ENCODE measurements at regions not wholly inside any gene's neighbourhood (a gene's known extent, or its start where the extent isn't known, plus 50 kb on each side); places are given as distances from the start of the nearest gene placed in this dataset.

GRCh38 chr13:66111628-66112027 lies 1118.5 kb downstream of the PCDH9 start:
- TF ChIP-seq EZH2 (IDR thresholded peaks at IDR 0.05), result no peak
- TF ChIP-seq FOXP2 (optimal IDR thresholded peaks at IDR 0.05; ENCODE audit: control extremely low read depth, extremely low read length, insufficient read depth), result no peak
- TF ChIP-seq POLR2AphosphoS5 (IDR thresholded peaks at IDR 0.05; ENCODE audit: borderline replicate concordance, low read depth, low read length), result no peak

DNA sequence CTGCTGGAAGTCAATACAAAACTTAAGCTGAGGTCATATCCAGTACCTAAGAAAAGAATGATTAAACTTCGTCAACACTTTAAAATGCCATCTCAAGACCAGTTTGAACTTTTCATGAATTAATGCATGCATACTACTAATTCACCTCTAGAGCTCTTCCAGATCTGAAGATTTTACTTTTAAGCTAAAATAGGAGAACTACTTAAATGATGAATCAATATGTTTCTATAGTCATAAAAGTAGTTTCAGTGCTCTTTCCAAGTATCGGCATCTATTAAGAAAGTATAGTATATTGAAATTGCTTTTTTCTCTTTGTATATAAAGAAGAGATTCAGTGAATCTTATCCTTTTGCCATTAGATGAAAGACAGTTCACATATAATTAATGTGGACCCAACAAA lies 1123.9 kb downstream of the PCDH9 start:
- Histone ChIP-seq H3K9ac (ENCODE audit: insufficient read length) (no peak overlapping the region), H3K27ac (no peak overlapping the region), H3K36me3 (ENCODE audit: insufficient read depth, low read length) (no peaks in the 10 kb centered on the region), H3K9me3 (ENCODE audit: low read depth, low read length) (no peaks in the 10 kb centered on the region), H3K4me3 (no peak overlapping the region)
- TF ChIP-seq EZH2 (IDR thresholded peaks at IDR 0.05) (no peak), FOXP2 (optimal IDR thresholded peaks at IDR 0.05; ENCODE audit: control extremely low read depth, extremely low read length, insufficient read depth) (no peak), POLR2AphosphoS5 (IDR thresholded peaks at IDR 0.05; ENCODE audit: borderline replicate concordance, low read depth, low read length) (no peak)
- DNase-seq (ENCODE audit: low read depth, low spot score), result no peak

More at GRCh38 chr13:66111628-66112027, 1118.5 kb downstream of the PCDH9 start:
- Histone ChIP-seq H3K4me3 (no peak overlapping the region), H3K9me3 (ENCODE audit: low read depth, low read length) (no peaks in the 10 kb centered on the region), H3K9ac (ENCODE audit: insufficient read length) (no peak overlapping the region), H3K27ac (no peak overlapping the region), H3K36me3 (ENCODE audit: insufficient read depth, low read length) (no peaks in the 10 kb centered on the region)
- no peak for DNase-seq (ENCODE audit: low read depth, low spot score)

GRCh38 chr13:66102864-66103263 lies 1127.3 kb downstream of the PCDH9 start:
- TF ChIP-seq POLR2AphosphoS5 (IDR thresholded peaks at IDR 0.05; ENCODE audit: borderline replicate concordance, low read depth, low read length) (no peak), EZH2 (IDR thresholded peaks at IDR 0.05) (no peak), FOXP2 (optimal IDR thresholded peaks at IDR 0.05; ENCODE audit: control extremely low read depth, extremely low read length, insufficient read depth) (no peak)
- Histone ChIP-seq H3K27ac (no peak overlapping the region), H3K4me3 (no peak overlapping the region), H3K9ac (ENCODE audit: insufficient read length) (no peak overlapping the region), H3K36me3 (ENCODE audit: insufficient read depth, low read length) (no peaks in the 10 kb centered on the region), H3K9me3 (ENCODE audit: low read depth, low read length) (no peaks in the 10 kb centered on the region)
- DNase-seq (ENCODE audit: low read depth, low spot score), result no peak

DNA sequence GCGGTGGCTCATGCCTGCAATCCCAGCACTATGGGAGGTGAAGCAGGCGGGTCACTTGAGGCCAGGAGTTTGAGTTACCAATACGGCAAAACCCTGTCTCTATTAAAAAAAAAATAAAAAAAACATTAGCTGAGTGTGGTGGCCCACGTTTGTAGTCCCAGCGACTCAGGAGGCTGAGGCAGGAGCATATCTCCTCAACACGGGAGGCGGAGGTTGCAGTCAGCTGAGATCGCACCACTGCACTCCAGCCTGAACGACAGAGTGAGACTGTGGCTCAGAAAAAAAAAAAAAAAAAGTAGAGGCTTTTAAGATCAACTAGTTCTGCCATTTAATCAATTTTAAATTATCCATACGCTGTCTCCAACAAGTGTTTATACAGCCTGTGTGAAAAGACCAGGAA lies 1130.3 kb downstream of the PCDH9 start:
- H3K27ac ChIP-seq, result no peak overlapping the region
- H3K4me3 ChIP-seq, result no peak overlapping the region
- H3K36me3 ChIP-seq (ENCODE audit: insufficient read depth, low read length), result no peaks in the 10 kb centered on the region
- TF ChIP-seq FOXP2 (optimal IDR thresholded peaks at IDR 0.05; ENCODE audit: control extremely low read depth, extremely low read length, insufficient read depth), result no peak
- TF ChIP-seq EZH2 (IDR thresholded peaks at IDR 0.05), result no peak
- no peak for TF ChIP-seq POLR2AphosphoS5 (IDR thresholded peaks at IDR 0.05; ENCODE audit: borderline replicate concordance, low read depth, low read length)
- DNase-seq (ENCODE audit: low read depth, low spot score), result no peak
- H3K9ac ChIP-seq (ENCODE audit: insufficient read length), result no peak overlapping the region
- no peaks in the 10 kb centered on the region for H3K9me3 ChIP-seq (ENCODE audit: low read depth, low read length)

DNA sequence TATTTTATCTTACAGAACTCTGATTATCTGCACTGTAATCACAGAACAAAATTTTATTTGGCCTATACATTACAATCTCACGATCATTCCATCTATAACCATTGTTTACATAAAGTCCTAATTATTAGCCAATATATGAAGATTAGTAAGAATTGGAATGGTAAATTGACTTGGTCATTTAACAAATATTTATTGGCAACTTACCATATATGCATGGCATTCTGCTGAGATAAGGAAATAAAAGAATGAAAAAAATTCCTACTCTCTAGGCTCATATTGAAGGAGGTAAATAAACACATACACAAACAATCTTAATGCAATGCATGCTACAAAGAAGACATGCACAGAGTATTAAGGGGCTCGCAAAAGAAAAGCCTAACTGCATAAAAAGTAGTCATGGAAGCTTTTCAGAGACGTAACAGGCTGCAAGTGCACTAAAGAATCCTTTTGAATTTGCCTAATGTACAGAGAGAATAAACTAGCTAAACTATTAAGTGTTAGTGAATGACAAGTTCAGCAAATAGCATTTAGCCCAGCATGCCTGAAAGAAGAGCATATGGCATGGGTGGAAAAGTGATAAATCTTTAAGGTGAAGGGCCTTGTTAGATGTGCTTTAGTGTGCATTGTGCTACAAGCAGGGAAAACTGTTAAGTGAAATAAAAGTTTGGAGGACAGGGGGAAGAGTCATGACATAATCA lies 1131.1 kb downstream of the PCDH9 start:
- no peak overlapping the region for H3K4me3 ChIP-seq
- TF ChIP-seq EZH2 (IDR thresholded peaks at IDR 0.05) (no peak), FOXP2 (optimal IDR thresholded peaks at IDR 0.05; ENCODE audit: control extremely low read depth, extremely low read length, insufficient read depth) (no peak), POLR2AphosphoS5 (IDR thresholded peaks at IDR 0.05; ENCODE audit: borderline replicate concordance, low read depth, low read length) (no peak)
- no peak for DNase-seq (ENCODE audit: low read depth, low spot score)
- H3K36me3 ChIP-seq (ENCODE audit: insufficient read depth, low read length), result no peaks in the 10 kb centered on the region
- H3K27ac ChIP-seq, result no peak overlapping the region
- no peaks in the 10 kb centered on the region for H3K9me3 ChIP-seq (ENCODE audit: low read depth, low read length)
- H3K9ac ChIP-seq (ENCODE audit: insufficient read length), result no peak overlapping the region

DNA sequence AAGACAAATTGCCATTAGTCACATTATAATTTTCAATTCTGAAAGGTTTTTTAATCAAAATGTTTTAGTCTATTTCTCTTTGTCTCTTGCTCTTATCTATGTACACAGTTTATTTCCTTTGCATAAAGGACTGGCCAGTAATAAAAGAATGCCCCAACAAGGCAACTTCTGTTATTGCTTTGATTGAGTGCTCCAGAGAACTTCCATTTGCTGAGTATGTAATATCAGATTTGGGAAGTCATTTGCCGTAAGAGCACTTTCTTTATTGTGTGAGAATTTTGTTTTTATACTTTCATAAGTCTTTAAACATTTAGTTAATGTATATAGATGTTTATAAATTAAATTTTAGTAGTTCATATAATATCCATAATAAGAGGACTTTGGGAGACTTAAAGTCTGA lies 1140.4 kb downstream of the PCDH9 start:
- H3K9ac ChIP-seq (ENCODE audit: insufficient read length), result no peak overlapping the region
- H3K4me3 ChIP-seq, result no peak overlapping the region
- H3K9me3 ChIP-seq (ENCODE audit: low read depth, low read length), result 0 out of 2 replicates have a peak, but pooled peaks cover 4% of the 10 kb centered on the region
- no peak for DNase-seq (ENCODE audit: low read depth, low spot score)
- H3K36me3 ChIP-seq (ENCODE audit: insufficient read depth, low read length), result no peaks in the 10 kb centered on the region
- TF ChIP-seq POLR2AphosphoS5 (IDR thresholded peaks at IDR 0.05; ENCODE audit: borderline replicate concordance, low read depth, low read length), result no peak
- TF ChIP-seq EZH2 (IDR thresholded peaks at IDR 0.05), result no peak
- no peak for TF ChIP-seq FOXP2 (optimal IDR thresholded peaks at IDR 0.05; ENCODE audit: control extremely low read depth, extremely low read length, insufficient read depth)
- no peak overlapping the region for H3K27ac ChIP-seq

- no peaks in the 10 kb centered on the region for H3K36me3 ChIP-seq (ENCODE audit: insufficient read depth, low read length)
- no peak overlapping the region for H3K9ac ChIP-seq (ENCODE audit: insufficient read length)
- no peak overlapping the region for H3K27ac ChIP-seq
- DNase-seq (ENCODE audit: low read depth, low spot score), result no peak
- no peak overlapping the region for H3K4me3 ChIP-seq
- 0 out of 2 replicates have a peak, but pooled peaks cover 4% of the 10 kb centered on the region for H3K9me3 ChIP-seq (ENCODE audit: low read depth, low read length)
- TF ChIP-seq EZH2 (IDR thresholded peaks at IDR 0.05), result no peak
- TF ChIP-seq POLR2AphosphoS5 (IDR thresholded peaks at IDR 0.05; ENCODE audit: borderline replicate concordance, low read depth, low read length), result no peak
- TF ChIP-seq FOXP2 (optimal IDR thresholded peaks at IDR 0.05; ENCODE audit: control extremely low read depth, extremely low read length, insufficient read depth), result no peak
Measured at GRCh38 chr13:66087269-66087710, 1142.8 kb downstream of the PCDH9 start.

GRCh38 chr13:66077132-66077689 lies 1152.9 kb downstream of the PCDH9 start:
- Histone ChIP-seq H3K9ac (ENCODE audit: insufficient read length) (no peak overlapping the region), H3K36me3 (ENCODE audit: insufficient read depth, low read length) (no peaks in the 10 kb centered on the region), H3K4me3 (no peak overlapping the region), H3K27ac (no peak overlapping the region), H3K9me3 (ENCODE audit: low read depth, low read length) (no peaks in the 10 kb centered on the region)
- no peak for DNase-seq (ENCODE audit: low read depth, low spot score)
- TF ChIP-seq EZH2 (IDR thresholded peaks at IDR 0.05) (no peak), FOXP2 (optimal IDR thresholded peaks at IDR 0.05; ENCODE audit: control extremely low read depth, extremely low read length, insufficient read depth) (no peak), POLR2AphosphoS5 (IDR thresholded peaks at IDR 0.05; ENCODE audit: borderline replicate concordance, low read depth, low read length) (no peak)
